ENCODE measurements at regions not wholly inside any gene's neighbourhood (a gene's known extent, or its start where the extent isn't known, plus 50 kb on each side); places are given as distances from the start of the nearest gene placed in this dataset.

DNA sequence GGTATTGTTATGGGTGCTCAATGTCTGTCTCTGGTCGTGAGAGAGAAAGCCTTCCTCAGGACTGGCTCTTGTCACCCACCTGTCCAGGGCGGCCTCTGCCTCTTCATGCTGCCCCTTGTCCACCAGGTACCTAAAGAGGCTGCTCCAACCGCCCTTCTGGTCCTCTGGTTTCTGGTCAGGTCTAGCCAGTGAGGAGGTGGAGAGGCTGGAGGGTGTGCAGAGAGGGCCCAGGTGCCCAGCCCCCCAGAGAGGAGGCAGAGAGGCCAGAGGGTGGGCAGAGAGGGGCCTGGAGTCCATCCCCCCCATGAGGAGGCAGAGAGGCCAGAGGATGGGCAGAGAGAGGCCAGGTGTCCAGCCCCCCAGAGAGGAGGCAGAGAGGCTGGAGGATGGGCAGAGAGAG is 329.8 kb upstream of the IRX4 start:
- H3K4me3 ChIP-seq (ENCODE audit: low read depth, low read length): no peak overlapping the region
- no peak for DNase-seq (ENCODE audit: low read depth)

DNA sequence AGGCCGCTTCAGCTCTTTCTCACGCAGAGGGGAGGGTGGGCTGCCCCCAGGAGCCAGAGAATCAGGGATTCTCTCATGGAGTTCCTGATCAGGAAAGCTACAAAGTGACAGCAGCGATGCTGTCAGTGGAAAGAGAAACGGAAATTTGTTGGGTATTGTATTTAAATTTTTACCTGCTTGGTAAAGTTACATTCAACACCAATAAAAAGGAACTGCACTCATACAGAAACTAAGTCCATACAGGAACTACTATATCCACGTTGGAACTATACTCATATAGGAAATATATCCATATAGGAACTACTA is 325.5 kb upstream of the IRX4 start:
- no peak overlapping the region for H3K4me3 ChIP-seq (ENCODE audit: low read depth, low read length)
- DNase-seq (ENCODE audit: low read depth): no peak

DNA sequence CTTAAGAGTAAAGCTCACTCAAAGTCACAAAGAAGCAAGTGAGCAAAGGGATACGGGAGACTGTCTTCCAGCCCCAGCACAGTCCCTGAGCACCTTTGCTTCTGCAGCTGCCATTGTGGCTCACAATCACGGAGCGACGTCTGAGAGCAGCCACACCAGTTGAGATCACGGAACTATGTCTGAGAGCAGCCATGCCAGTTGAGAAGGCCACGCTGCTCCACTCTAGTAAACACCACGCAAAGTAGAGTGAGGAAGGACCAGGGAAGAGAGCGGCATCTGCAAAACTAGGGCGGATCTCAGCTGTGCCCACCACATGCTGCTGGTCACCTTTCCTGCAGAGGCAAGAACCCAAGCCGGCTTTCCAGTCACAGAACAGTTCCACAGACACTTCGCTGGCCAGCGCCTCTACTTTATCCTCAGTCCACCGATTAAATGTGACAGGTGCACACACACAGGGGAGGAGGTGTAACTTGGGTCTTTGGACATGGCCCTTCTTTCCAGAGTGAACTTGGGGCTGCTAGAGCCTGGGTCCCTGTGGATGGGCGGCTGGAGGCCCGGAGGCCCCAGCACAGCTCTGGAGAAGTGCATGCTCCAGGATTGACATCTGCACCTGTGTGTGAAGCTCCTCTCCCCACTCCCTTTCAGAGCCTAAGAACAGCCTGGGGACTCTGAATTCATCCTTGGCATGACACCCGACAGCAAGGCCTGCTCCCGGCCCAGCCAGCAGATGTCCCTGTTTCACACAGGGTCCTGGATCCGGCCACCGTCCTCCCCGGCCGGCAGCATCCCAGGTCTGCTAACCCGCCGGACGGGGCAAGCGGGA is 324.9 kb upstream of the IRX4 start:
- no peak for DNase-seq (ENCODE audit: low read depth)
- H3K4me3 ChIP-seq (ENCODE audit: low read depth, low read length): no peak overlapping the region

DNA sequence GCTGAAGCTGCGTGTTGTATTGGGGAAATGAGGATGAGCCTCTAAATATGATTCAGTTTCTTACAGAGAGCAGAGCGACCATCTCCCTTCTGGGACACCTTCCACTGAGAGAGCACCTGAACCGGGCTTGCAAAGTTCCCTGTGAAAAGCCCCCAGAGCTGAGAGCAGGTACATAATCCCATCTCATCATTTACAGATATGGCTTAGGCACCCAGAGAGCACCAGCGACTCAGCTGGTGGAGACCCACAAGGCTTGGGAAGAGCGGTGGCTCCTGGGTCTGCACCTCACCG is 324.3 kb upstream of the IRX4 start:
- H3K4me3 ChIP-seq (ENCODE audit: low read depth, low read length): no peak overlapping the region
- DNase-seq (ENCODE audit: low read depth): no peak

DNA sequence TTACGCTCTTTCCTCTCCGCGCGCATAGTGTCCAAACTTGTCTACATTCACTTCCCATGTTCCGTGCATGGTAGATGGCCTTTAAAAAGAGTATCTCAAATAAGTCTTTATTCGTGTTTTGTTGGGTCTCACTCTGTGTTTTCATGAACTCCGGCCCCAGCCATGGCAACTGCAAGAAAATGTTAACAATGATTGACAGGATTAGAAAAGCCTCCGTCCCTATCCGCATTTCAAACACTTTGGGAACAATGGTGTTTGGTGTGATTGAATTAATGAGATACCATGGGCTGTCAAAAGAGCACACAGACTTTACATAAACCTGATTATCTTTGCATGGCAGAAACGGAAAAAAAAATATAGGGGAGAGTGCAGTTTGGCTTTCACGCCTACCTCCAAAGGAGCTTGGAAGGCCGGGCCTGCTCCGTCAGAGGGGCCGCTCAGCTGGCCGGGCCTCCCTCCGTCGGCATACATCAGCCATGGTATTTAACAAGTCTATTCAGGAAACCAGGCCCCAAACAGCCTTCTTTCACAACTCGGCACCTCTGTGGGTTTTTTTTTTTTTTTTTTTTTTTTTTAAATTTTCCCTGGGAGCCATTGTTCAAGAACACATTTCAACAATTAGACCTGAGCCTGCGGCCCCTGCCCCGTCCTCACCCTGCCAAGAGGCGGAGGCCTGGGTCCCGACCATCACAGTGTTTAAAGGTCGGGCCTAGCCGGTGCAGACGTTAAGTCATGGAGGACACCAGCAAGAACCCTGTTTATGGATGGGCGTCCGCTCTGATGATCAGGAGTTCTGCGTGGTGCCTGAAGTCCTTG is 323.8 kb upstream of the IRX4 start:
- DNase-seq (ENCODE audit: low read depth): no peak
- no peak overlapping the region for H3K4me3 ChIP-seq (ENCODE audit: low read depth, low read length)

DNA sequence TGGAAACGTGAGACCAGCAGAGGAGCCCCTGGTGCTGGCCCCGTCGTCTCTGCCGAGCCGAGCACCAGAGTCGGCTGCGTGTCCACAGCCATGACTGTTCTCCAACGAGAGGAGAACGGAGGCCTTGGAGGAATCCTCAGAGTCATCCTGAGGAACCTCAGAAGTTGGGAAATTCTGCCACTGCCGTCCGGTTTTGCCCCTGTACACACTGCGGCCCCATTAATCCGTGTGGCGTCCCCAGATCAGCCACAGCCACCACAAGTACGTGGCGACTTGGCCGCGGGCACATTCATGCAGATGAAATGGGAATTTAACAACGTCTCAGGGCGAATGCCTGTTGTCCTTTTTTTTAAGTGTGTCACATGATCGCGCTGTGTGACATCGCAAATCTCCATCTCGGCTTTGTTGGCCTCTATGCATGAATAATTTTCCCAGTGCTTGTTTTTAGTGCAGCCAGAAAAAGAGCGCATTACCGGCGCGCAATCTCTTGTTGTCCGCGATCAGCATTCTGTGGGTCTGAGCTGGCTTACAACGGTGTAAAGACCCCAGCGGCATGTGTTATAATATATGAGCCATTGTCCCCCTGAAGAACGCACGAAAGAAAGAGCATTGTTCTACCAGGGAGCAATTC is 323.0 kb upstream of the IRX4 start:
- no peak overlapping the region for H3K4me3 ChIP-seq (ENCODE audit: low read depth, low read length)
- DNase-seq (ENCODE audit: low read depth): no peak

DNA sequence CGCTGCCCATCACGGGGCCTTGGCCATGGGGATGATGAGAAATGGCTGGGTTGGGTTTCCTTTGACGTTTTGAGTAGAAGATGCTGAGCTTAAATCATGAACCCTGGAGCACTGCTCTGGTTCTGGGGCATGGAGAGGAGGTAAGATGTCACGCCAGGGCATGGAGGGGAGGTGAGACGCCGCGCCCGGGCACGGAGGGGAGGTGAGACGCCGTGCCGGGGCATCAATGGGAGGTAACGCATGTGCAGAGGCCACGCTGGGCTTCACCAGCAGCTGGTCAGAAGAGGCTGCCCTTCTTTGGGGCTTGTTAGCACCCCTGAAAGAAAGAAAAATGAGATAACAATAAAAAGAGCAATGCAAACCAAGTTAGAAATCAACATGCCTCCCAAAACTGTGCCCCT is 322.5 kb upstream of the IRX4 start:
- no peak overlapping the region for H3K4me3 ChIP-seq (ENCODE audit: low read depth, low read length)
- no peak for DNase-seq (ENCODE audit: low read depth)

DNA sequence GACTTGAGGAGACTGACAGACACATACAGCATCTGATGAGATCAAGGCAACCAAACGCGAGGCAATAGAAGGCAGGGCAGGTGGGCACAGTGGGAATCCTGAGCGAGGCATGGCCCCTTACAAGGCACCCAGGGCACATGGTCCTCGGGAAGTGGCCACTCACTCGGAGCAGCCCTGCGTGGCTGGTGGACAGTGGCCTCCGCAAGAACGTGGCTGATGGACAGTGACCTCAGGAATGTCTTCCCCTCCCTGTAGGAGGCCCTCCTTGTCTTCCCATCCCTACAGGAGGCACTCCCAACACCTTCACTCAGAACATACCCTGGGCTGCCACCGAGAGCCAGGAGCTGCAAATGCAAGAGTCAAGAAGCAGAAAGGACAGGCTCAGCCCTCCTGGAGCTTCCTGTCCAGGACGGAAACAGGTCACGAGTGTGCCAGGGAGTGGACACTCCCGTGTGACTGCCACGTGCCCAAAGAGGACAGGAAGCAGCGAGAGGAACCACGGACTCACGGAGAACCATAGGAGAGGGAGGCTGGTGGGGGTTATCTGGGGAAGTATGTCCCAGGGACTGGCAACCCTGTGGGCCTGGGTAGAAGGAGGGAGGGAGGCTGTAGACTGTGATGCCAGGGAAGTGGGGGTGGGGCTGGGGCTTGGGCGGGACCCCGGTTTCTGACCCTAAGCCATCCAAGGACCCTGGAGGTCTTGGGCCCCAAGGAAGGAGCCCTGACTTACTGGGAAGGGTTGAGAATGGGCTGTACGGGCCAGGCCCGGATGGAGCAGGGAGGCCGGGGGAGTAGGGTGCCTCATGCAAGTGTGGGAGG is 321.9 kb upstream of the IRX4 start:
- H3K4me3 ChIP-seq (ENCODE audit: low read depth, low read length): no peak overlapping the region
- DNase-seq (ENCODE audit: low read depth): no peak

DNA sequence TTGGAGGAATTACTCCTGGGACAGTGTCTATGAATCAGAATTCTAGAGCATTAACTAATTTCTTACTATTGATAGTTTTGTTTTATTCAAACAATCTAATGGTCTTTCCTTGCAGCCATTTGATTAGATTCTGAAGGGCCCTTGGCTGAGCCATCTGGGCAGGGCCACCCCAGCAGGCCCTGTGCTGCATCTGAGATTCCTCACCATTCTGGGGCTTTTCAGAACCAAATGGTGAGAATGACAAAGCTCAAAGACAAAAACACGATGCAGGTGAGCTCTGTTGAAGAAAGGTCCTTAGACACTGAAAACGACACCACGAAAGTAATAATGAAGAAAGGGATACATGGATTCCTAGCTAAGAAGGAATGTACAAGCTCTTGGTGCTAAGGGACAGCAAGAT is 321.0 kb upstream of the IRX4 start:
- no peak for DNase-seq (ENCODE audit: low read depth)
- H3K4me3 ChIP-seq (ENCODE audit: low read depth, low read length): no peak overlapping the region

DNA sequence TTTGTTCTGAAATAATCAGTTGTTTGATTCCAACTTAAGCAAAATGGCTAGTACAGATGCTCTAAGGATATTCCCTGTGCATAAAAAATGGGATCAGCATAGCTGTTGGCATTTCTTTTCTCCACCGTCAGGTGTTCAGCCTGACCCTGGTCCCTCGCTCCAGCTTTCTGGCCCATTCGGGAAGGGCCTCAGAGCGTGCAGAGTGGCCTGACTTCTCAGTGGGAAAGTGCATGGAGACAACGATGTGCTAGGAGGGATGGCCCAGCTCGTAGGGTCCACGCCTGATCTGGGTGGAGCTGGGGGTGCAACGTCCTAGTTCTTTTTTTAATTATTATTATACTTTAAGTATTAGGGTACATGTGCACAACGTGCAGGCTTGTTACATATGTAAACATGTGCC is 319.1 kb upstream of the IRX4 start:
- no peak overlapping the region for H3K4me3 ChIP-seq (ENCODE audit: low read depth, low read length)
- DNase-seq (ENCODE audit: low read depth): no peak

DNA sequence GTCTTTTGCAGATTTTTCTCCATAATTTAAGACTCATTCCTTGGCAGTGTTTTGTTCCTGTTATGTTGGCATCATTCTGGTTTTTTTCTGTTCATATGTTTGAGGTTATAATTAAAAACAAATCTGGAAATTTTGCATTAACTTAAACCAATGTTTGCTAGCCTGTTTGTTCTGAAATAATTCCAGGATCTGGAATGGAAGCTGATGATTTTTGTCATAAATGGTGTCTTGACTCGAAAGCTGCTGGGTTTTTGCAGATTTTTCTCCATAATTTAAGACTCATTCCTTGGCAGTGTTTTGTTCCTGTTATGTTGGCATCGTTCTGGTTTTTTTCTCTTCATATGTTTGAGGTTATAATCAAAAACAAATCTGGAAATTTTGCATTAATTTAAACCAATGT is 318.7 kb upstream of the IRX4 start:
- DNase-seq (ENCODE audit: low read depth): no peak
- no peak overlapping the region for H3K4me3 ChIP-seq (ENCODE audit: low read depth, low read length)

DNA sequence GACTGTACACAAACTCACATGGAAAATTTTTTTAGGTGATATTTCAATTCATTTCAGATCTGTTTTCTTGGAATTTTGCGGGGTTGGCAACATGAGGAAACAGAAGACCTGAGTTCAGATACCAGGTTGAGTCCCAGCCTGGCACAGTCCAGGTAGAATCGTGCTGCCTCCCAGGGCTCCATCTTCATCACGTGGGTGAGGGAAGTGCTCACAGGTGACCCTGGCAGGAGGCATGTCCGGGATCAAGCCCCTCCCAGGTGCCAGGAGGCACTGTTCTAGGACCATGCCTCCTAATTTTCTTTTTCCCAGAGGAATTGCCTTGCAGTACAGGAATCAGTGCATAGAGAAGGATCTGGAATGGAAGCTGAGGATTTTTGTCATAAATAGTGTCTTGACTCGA is 318.3 kb upstream of the IRX4 start:
- no peak overlapping the region for H3K4me3 ChIP-seq (ENCODE audit: low read depth, low read length)

DNA sequence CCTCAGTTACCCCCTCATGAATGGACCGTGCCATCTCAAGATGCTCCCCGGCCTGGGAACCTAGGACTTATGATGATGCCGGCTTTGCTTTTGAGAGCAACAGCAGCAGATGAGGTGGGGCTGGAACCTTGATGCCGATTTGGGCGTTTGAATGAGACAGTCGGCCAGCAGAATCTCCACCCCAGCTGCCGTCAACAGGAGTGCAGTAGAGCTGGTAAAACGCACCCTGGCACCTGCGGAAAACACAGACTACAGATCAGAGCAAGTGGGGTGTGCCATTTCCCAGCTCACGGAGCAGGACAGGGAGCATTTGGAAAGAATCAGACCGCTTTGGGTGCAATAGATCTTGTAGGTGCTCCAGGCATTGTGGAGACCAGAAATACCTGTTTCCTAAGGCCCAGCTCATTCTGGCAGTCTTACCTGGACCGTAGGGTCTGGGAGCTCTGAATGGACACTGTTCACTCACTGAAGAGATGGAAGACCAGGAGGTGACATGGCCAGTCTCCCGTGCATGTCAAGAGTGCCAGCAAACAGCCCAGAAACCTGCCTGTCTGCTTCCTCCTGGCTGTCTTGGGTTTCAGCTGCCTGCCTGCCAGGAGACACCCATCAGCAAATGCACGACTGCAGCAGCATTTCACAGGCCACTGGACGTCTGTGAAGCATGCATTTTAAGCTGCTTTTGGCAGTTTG is 317.7 kb upstream of the IRX4 start:
- no peak for DNase-seq (ENCODE audit: low read depth)
- H3K4me3 ChIP-seq (ENCODE audit: low read depth, low read length): no peak overlapping the region

More for the DNA sequence above, 318.3 kb upstream of the IRX4 start:
- no peak for DNase-seq (ENCODE audit: low read depth)

DNA sequence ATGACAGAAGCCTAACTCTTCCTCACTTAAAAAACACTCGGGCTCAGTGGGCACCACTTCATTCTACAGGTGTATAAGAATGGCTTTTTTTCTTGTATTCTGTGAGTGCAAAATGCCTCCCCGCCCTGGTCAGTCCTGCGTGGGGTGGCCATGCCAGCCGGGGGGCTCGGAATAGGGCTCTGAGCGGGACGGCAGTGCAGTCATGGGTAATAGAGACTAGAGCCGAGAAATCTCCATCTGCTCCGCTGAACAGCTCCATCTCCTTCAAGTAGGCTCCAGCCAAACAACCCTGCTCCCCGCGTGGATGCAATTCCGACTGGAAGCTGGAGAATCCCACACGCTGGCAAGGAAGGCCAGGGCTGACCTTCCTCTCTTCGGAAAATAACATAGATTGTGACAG is 317.0 kb upstream of the IRX4 start:
- DNase-seq (ENCODE audit: low read depth): no peak

DNA sequence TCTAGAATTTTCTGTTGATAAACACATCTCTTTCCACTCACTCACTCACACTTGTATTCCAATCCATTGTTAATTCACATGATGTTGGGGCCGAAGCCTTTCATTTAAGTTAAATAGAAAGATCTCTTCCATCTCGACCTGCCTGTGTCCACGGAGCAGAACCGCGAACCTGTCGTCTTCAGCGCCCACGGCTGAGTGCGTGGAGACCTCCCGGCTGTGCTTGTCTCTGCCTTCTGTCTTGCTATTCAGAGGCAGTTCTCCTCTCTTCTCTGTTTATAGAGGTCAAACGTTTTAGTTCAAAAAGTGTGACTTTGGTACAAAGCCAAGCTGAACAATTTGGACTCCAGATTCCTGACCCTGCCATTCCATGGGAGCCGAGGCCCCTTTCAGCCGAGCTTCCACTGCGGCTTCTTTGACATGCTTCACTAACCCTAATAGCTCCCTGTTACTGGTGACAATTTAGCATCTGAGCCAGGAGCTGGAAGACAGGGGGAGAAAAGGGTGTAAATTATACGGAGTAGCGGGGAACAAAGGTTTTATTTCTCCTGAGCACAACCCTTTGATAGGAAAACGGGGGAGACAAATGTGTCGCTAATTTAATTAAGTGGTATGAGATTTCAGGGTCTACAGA is 314.4 kb upstream of the IRX4 start:
- no peak for DNase-seq (ENCODE audit: low read depth)
- no peak overlapping the region for H3K4me3 ChIP-seq (ENCODE audit: low read depth, low read length)

More for the DNA sequence above, 317.0 kb upstream of the IRX4 start:
- no peak overlapping the region for H3K4me3 ChIP-seq (ENCODE audit: low read depth, low read length)

DNA sequence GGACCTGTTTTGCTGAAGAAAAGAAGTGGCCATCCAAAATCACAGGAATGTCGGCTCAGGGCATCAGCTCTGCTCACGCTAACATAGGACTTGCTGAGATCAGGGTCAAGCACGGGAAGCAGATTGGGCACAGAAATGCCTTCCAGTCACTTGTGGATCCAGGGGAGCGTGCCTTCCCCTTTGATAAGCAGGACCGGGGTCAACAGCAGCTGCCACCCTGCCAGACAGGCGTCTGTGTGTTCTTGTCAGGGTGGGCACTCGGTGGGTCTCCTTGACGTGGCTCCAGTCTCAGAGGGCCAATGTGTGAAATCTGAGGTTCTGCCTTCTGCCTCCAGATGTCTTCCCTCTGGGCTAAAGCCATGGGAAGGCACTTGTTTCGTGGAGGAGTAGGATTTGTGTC is 313.7 kb upstream of the IRX4 start:
- no peak for DNase-seq (ENCODE audit: low read depth)
- H3K4me3 ChIP-seq (ENCODE audit: low read depth, low read length): no peak overlapping the region

DNA sequence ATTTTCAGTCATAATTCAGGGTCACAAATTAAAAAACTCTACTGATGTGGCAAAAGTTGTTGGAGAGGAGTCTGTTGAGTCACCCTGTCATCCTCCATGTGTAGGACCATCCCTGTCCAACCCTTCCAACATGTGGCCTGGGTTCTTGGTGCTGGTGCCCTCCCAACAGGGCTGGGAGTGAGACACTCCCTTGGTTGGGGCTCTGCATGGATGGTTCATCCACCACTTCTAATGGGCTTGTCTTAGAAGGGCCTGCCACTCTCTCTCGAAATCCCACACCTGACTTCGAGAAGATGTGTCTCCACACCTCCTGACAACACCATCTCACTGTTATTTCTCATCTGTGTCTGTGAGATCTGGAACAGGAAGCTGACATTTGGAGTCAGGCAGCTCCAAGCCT is 312.2 kb upstream of the IRX4 start:
- DNase-seq (ENCODE audit: low read depth): no peak
- H3K4me3 ChIP-seq (ENCODE audit: low read depth, low read length): no peak overlapping the region

DNA sequence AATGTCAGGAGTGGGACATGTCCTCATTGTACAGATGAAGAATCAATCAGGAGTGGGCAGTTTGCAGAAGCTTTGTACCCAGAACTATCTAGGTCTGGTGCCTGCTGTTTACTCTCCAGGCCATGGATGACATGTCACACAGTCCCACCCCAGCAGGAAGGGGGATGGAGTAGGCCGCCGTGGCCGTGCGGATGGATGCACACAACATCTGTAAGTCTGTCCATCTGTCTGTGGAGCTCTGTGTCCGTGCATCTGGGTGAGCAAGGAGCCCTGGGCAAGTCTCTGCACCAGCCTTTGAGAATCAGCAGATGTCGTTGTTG is 311.5 kb upstream of the IRX4 start:
- no peak overlapping the region for H3K4me3 ChIP-seq (ENCODE audit: low read depth, low read length)
- DNase-seq (ENCODE audit: low read depth): no peak

DNA sequence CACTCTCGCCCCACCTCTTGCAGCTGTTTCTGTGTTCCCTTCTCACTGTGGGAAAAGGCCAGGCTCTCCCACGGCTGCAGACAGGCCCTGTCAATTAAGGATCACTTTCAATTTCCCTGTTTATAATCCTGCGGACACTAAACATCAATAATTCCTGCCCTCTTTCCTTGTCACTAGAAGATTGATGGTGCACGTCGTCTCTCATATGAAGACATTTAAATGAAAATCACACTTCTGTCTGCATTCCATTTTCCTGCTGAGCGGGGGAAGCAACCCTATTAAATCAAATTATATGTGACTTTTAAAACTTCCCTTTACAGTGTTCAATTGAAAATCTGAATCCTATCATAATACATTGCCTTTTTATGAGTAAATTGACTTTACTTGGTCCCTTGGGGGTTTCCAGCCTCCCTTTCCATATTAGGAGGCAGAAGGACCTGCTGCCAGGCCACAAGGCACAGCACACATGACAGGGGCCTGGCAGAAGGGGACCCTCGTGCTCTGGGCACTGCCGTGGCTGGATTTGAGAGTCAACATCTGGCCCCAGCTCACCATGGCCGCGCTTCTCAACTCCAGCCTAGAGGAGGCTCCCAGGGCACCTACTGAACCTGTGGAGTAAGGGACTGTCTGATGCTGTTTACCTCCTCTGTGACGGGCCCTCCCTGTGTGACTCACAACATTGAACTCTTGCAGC is 311.0 kb upstream of the IRX4 start:
- DNase-seq (ENCODE audit: low read depth): no peak
- no peak overlapping the region for H3K4me3 ChIP-seq (ENCODE audit: low read depth, low read length)

Measured in skeletal muscle cell (primary cell).